Upper lobe of left lung (tissue), 4 donors: ENCODE measurements at regions not wholly inside any gene's neighbourhood (a gene's known extent, or its start where the extent isn't known, plus 50 kb on each side); places are given as distances from the start of the nearest gene placed in this dataset.

Experiments used
- CTCF ChIP-seq, 6 experiments: fragments of 450-650 bp in 4 of 6; fragments of 200-600 bp in 2 of 6; sonication (generic) in 2 of 6; IDR thresholded peaks; one replicate each; pipeline ENCODE4 v1.5.1; 2016 to 2019; ENCODE audit warnings: antibody characterized with exemption in 6 of 6
- POLR2A ChIP-seq, 4 donors: fragments of 450-650 bp; IDR thresholded peaks; one replicate each; pipeline ENCODE4 v1.5.1; 2016 to 2017; ENCODE audit warnings: antibody characterized with exemption in 4 of 4, mild to moderate bottlenecking in 2 of 4
- POLR2AphosphoS5 ChIP-seq, 2 donors: sonication (generic); formaldehyde crosslinking; IDR thresholded peaks; one replicate each; pipeline ENCODE4 v1.5.1; 2017; ENCODE audit warnings: antibody characterized with exemption in 2 of 2

GRCh38 chr7:20958572-20958971 lies 171.9 kb upstream of the SP8 start:
- TF ChIP-seq POLR2AphosphoS5 (IDR thresholded peaks at IDR 0.05): no peak
- no peak for TF ChIP-seq POLR2A (IDR thresholded peaks at IDR 0.05)
- no peak for TF ChIP-seq CTCF (IDR thresholded peaks at IDR 0.05)
